ENCODE measurements at regions not wholly inside any gene's neighbourhood (a gene's known extent, or its start where the extent isn't known, plus 50 kb on each side); places are given as distances from the start of the nearest gene placed in this dataset.

DNA sequence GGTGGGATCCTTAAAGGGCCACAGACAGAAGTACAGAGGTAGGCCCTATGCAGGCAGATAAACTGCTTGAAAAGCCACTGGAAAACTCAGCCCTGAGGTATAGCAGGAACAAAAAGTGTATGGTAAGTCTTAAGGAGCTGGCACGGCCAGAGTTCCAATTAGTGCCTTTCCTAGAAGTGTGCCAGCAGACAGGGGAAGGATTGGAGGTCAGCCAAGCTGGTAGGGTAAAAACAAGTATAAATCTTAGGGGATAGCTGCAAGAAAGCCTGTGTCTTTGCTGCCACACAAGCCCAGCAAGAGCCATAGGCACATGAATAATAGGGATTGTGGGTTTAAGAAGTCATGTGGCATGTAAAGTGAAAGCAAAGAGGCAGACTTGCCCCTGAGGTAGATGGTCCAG, 582.5 kb downstream of the PLOD2 start:
- TF ChIP-seq, protein P1, sequence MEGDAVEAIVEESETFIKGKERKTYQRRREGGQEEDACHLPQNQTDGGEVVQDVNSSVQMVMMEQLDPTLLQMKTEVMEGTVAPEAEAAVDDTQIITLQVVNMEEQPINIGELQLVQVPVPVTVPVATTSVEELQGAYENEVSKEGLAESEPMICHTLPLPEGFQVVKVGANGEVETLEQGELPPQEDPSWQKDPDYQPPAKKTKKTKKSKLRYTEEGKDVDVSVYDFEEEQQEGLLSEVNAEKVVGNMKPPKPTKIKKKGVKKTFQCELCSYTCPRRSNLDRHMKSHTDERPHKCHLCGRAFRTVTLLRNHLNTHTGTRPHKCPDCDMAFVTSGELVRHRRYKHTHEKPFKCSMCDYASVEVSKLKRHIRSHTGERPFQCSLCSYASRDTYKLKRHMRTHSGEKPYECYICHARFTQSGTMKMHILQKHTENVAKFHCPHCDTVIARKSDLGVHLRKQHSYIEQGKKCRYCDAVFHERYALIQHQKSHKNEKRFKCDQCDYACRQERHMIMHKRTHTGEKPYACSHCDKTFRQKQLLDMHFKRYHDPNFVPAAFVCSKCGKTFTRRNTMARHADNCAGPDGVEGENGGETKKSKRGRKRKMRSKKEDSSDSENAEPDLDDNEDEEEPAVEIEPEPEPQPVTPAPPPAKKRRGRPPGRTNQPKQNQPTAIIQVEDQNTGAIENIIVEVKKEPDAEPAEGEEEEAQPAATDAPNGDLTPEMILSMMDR (IDR thresholded peaks at IDR 0.05), result no peak
- no peak for TF ChIP-seq POLR2AphosphoS5 (IDR thresholded peaks at IDR 0.05)
- no peak for TF ChIP-seq POLR2A (IDR thresholded peaks at IDR 0.05)
